HCT116 (cell line): ENCODE measurements at regions not wholly inside any gene's neighbourhood (a gene's known extent, or its start where the extent isn't known, plus 50 kb on each side); places are given as distances from the start of the nearest gene placed in this dataset.

Experiments used
- ATAC-seq: fragments of 200-7000 bp; cut with Tn5 transposase; 2 replicates; pipeline ENCODE4 v1.9.1; 2020; ENCODE audit warnings: mild to moderate bottlenecking, moderate library complexity
- BruUV-seq: library from RNA; stranded (reverse); fragments of 400-500 nt; replicated peaks from 2 replicates; lab custom pipeline; 2021; lab: Mats Ljungman, UMichigan
- CTCF ChIA-PET: fragments of 300-600 bp; sonication (Branson Sonifier 250); formaldehyde crosslinking; loops from one replicate; lab custom pipeline; 2021; ENCODE audit warnings: antibody characterized with exemption; lab: Charles Lee
- POLR2A ChIA-PET: fragments of 300-600, 350-600 bp; sonication (Branson Sonifier 250); formaldehyde crosslinking; loops from one replicate; lab custom pipeline; 2021; ENCODE audit warnings: antibody characterized with exemption; lab: Charles Lee
- RAD21 ChIA-PET, 2 experiments: fragments of 300-600 bp; sonication (Branson Sonifier 250); formaldehyde crosslinking; loops; one replicate each; lab custom pipeline; 2023; ENCODE audit warnings: low total read pairs in 2 of 2; ENCODE audit not compliant: uncharacterized antibody in 2 of 2, unreplicated experiment in 2 of 2, low non-redundant PET in 1 of 2; lab: Charles Lee
- DNase-seq: peaks from one replicate; pipeline ENCODE4 v3.0.0-alpha.2; 2010; ENCODE audit warnings: low read depth, low spot score
- H2AFZ ChIP-seq: fragments of 200-600 bp; shearing (Covaris generic), sonication (generic); 2 replicates; pipeline ENCODE4 v1.6.1; 2017; ENCODE audit warnings: low read depth, mixed run types, mixed read lengths, antibody characterized with exemption, low read length; ENCODE audit not compliant: poor library complexity, severe bottlenecking
- H3K27ac ChIP-seq: 2 replicates; pipeline ENCODE4 v1.5.1; 2012; ENCODE audit warnings: low read depth, low read length
- H3K27me3 ChIP-seq: fragments of 200-600 bp; sonication (generic); 2 replicates; pipeline ENCODE4 v1.6.1; 2016; ENCODE audit warnings: mixed run types, low read length, mixed read lengths; ENCODE audit not compliant: insufficient read depth
- H3K36me3 ChIP-seq, 2 experiments: fragments of 200-500 bp in 1 of 2; fragments of 200-600 bp in 1 of 2; sonication (Bioruptor generic) in 1 of 2; sonication (generic) in 1 of 2; 2 replicates each; pipeline versions ENCODE4 v1.5.1 to v1.6.1; 2014 to 2016; ENCODE audit warnings: low read length in 2 of 2, inconsistent platforms in 1 of 2, mixed read lengths in 1 of 2, mixed run types in 1 of 2; ENCODE audit not compliant: insufficient read depth in 2 of 2, control insufficient read depth in 1 of 2
- H3K4me1 ChIP-seq, 2 experiments: fragments of 200-600 bp in 1 of 2; sonication (generic) in 1 of 2; 2 replicates each; pipeline versions ENCODE4 v1.5.1 to v1.6.1; 2012 to 2017; ENCODE audit warnings: low read length in 2 of 2, inconsistent platforms in 1 of 2, mild to moderate bottlenecking in 1 of 2, mixed read lengths in 1 of 2, mixed run types in 1 of 2, moderate library complexity in 1 of 2; ENCODE audit not compliant: insufficient read depth in 2 of 2, control insufficient read depth in 1 of 2
- H3K4me2 ChIP-seq: fragments of 200-600 bp; sonication (generic); 2 replicates; pipeline ENCODE4 v1.6.1; 2017; ENCODE audit warnings: mixed run types, low read length, mixed read lengths
- H3K4me3 ChIP-seq, 2 experiments: fragments of 200-600 bp in 1 of 2; sonication (generic) in 1 of 2; replicated peaks in 1 of 2; 2 replicates each; pipeline ENCODE4 v1.5.1; 2011 to 2016; ENCODE audit warnings: low read length in 2 of 2, control low read depth in 1 of 2, low read depth in 1 of 2, mild to moderate bottlenecking in 1 of 2, mixed read lengths in 1 of 2, mixed run types in 1 of 2
- H3K79me2 ChIP-seq: fragments of 200-600 bp; sonication (generic); 2 replicates; pipeline ENCODE4 v1.6.1; 2017; ENCODE audit warnings: mild to moderate bottlenecking, mixed run types, low read length, moderate library complexity, mixed read lengths; ENCODE audit not compliant: insufficient read depth
- H3K9ac ChIP-seq: fragments of 200-600 bp; sonication (generic); 2 replicates; pipeline ENCODE4 v1.6.1; 2016; ENCODE audit warnings: low read length, mixed read lengths
- H3K9me2 ChIP-seq: fragments of 200-600 bp; sonication (generic), shearing (Covaris generic); 2 replicates; pipeline ENCODE4 v1.6.1; 2017; ENCODE audit warnings: mixed run types, mild to moderate bottlenecking, moderate library complexity; ENCODE audit not compliant: insufficient read depth
- H3K9me3 ChIP-seq, 2 experiments: fragments of 200-500 bp in 1 of 2; fragments of 200-600 bp in 1 of 2; sonication (Bioruptor generic) in 1 of 2; sonication (generic) in 1 of 2; 2 replicates each; pipeline ENCODE4 v1.6.1; 2014 to 2017; ENCODE audit warnings: low read length in 2 of 2, mixed read lengths in 2 of 2, inconsistent platforms in 1 of 2, low read depth in 1 of 2, mild to moderate bottlenecking in 1 of 2, mixed run types in 1 of 2, moderate library complexity in 1 of 2; ENCODE audit not compliant: control insufficient read depth in 1 of 2, insufficient read depth in 1 of 2
- H4K20me1 ChIP-seq: fragments of 200-600 bp; sonication (generic), shearing (Covaris generic); 2 replicates; pipeline ENCODE4 v1.6.1; 2017; ENCODE audit warnings: mixed run types, mild to moderate bottlenecking, moderate library complexity; ENCODE audit not compliant: insufficient read depth
- CBX3 ChIP-seq: IDR thresholded peaks from 2 replicates; pipeline ENCODE4 v1.6.1; 2012; ENCODE audit warnings: low read depth
- CEBPB ChIP-seq: IDR thresholded peaks from 2 replicates; pipeline ENCODE4 v1.6.1; 2012; ENCODE audit warnings: low read depth
- EZH2phosphoT487 ChIP-seq: fragments of 200-600 bp; IDR thresholded peaks from 2 replicates; pipeline ENCODE4 v1.6.1; 2018; ENCODE audit warnings: antibody characterized with exemption, borderline replicate concordance
- FOSL1 ChIP-seq: IDR thresholded peaks from 2 replicates; pipeline ENCODE4 v1.6.1; 2012; ENCODE audit warnings: low read depth
- JUND ChIP-seq: IDR thresholded peaks from 2 replicates; pipeline ENCODE4 v1.6.1; 2012
- POLR2AphosphoS5 ChIP-seq: IDR thresholded peaks from 2 replicates; pipeline ENCODE4 v1.6.1; 2011; ENCODE audit warnings: mild to moderate bottlenecking, low read depth, low read length, moderate library complexity
- RAD21 ChIP-seq: IDR thresholded peaks from 2 replicates; pipeline ENCODE4 v1.6.1; 2012; ENCODE audit warnings: low read depth, mild to moderate bottlenecking
- SP1 ChIP-seq: IDR thresholded peaks from 2 replicates; pipeline ENCODE4 v1.6.1; 2012; ENCODE audit warnings: low read depth
- ZBTB33 ChIP-seq: IDR thresholded peaks from 2 replicates; pipeline ENCODE4 v1.6.1; 2011; ENCODE audit warnings: mild to moderate bottlenecking, low read length, moderate library complexity; ENCODE audit not compliant: insufficient replicate concordance; ENCODE audit errors: extremely low read depth
- ZNF274 ChIP-seq: fragments of 200-500 bp; sonication (Bioruptor generic); IDR thresholded peaks from 2 replicates; pipeline ENCODE4 v1.6.1; 2014; ENCODE audit warnings: mild to moderate bottlenecking, low read depth, low read length, inconsistent platforms
- intact Hi-C: fragments of 100-400 bp; cut with micrococcal nuclease; formaldehyde crosslinking; loops from 2 replicates; pipeline ENCODE4 v1.10.0; 2022
- TF ChIP-seq, protein P1 (sequence below): IDR thresholded peaks from 2 replicates; pipeline ENCODE4 v1.6.1; 2012; ENCODE audit warnings: low read depth
- TF ChIP-seq, protein P2 (sequence below), 3 experiments: fragments of 200-600 bp in 1 of 3; sonication (generic) in 1 of 3; IDR thresholded peaks in 2 of 3; conservative IDR thresholded peaks in 1 of 3; 2 replicates each; pipeline ENCODE4 v1.5.1; 2012 to 2017; ENCODE audit warnings: low read depth in 2 of 3, low read length in 2 of 3, antibody characterized with exemption in 1 of 3, borderline replicate concordance in 1 of 3, control low read depth in 1 of 3, mild to moderate bottlenecking in 1 of 3, mixed read lengths in 1 of 3, mixed run types in 1 of 3, moderate library complexity in 1 of 3; ENCODE audit not compliant: insufficient read depth in 1 of 3
- TF ChIP-seq, protein P3 (sequence below): IDR thresholded peaks from 2 replicates; pipeline ENCODE4 v1.6.1; 2012

GRCh38 chr18:39751921-39752320 is 2186.3 kb upstream of the CELF4 start:
- TF ChIP-seq CBX3 (no peak), FOSL1 (no peak), SP1 (no peak), EZH2phosphoT487 (no peak), ZBTB33 (no peak), JUND (no peak), CEBPB (no peak), RAD21 (no peak), ZNF274 (no peak), POLR2AphosphoS5 (no peak)
- TF ChIP-seq, protein P1, sequence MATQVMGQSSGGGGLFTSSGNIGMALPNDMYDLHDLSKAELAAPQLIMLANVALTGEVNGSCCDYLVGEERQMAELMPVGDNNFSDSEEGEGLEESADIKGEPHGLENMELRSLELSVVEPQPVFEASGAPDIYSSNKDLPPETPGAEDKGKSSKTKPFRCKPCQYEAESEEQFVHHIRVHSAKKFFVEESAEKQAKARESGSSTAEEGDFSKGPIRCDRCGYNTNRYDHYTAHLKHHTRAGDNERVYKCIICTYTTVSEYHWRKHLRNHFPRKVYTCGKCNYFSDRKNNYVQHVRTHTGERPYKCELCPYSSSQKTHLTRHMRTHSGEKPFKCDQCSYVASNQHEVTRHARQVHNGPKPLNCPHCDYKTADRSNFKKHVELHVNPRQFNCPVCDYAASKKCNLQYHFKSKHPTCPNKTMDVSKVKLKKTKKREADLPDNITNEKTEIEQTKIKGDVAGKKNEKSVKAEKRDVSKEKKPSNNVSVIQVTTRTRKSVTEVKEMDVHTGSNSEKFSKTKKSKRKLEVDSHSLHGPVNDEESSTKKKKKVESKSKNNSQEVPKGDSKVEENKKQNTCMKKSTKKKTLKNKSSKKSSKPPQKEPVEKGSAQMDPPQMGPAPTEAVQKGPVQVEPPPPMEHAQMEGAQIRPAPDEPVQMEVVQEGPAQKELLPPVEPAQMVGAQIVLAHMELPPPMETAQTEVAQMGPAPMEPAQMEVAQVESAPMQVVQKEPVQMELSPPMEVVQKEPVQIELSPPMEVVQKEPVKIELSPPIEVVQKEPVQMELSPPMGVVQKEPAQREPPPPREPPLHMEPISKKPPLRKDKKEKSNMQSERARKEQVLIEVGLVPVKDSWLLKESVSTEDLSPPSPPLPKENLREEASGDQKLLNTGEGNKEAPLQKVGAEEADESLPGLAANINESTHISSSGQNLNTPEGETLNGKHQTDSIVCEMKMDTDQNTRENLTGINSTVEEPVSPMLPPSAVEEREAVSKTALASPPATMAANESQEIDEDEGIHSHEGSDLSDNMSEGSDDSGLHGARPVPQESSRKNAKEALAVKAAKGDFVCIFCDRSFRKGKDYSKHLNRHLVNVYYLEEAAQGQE, result no peak
- TF ChIP-seq, protein P2, sequence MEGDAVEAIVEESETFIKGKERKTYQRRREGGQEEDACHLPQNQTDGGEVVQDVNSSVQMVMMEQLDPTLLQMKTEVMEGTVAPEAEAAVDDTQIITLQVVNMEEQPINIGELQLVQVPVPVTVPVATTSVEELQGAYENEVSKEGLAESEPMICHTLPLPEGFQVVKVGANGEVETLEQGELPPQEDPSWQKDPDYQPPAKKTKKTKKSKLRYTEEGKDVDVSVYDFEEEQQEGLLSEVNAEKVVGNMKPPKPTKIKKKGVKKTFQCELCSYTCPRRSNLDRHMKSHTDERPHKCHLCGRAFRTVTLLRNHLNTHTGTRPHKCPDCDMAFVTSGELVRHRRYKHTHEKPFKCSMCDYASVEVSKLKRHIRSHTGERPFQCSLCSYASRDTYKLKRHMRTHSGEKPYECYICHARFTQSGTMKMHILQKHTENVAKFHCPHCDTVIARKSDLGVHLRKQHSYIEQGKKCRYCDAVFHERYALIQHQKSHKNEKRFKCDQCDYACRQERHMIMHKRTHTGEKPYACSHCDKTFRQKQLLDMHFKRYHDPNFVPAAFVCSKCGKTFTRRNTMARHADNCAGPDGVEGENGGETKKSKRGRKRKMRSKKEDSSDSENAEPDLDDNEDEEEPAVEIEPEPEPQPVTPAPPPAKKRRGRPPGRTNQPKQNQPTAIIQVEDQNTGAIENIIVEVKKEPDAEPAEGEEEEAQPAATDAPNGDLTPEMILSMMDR (IDR thresholded peaks at IDR 0.05 in 2 of 3, conservative IDR thresholded peaks at IDR 0.05 in 1 of 3; ENCODE audit: borderline replicate concordance in 1 of 3, insufficient read depth in 1 of 3, low read depth in 2 of 3, low read length in 2 of 3), result no peak
- TF ChIP-seq, protein P3, sequence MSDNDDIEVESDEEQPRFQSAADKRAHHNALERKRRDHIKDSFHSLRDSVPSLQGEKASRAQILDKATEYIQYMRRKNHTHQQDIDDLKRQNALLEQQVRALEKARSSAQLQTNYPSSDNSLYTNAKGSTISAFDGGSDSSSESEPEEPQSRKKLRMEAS, result no peak
- TF ChIP-seq, all 23 proteins: peak for 0
- ATAC-seq, result no peak
- Histone ChIP-seq H3K4me2 (no peak overlapping the region), H3K27me3 (no peaks in the 10 kb centered on the region), H4K20me1 (no peaks in the 10 kb centered on the region), H3K36me3 (no peaks in the 10 kb centered on the region), H3K79me2 (peaks cover 3% of the 10 kb centered on the region; the same call in 1 of the 2 replicates), H3K9me2 (no peaks in the 10 kb centered on the region), H3K4me1 (no peaks in the 10 kb centered on the region), H3K27ac (no peak overlapping the region), H3K9me3 (peaks cover 3 to 8% of the 10 kb centered on the region in 2 experiments; a peak in 1 of 4 replicates), H2AFZ (no peak overlapping the region), H3K4me3 (no peak overlapping the region), H3K9ac (no peak overlapping the region)
- BruUV-seq, result no TSS peak
- ChIA-PET POLR2A (no interaction called here), CTCF (no interaction called here), RAD21 (no interaction called here)
- intact Hi-C loops, result no loop called here
- no peak for DNase-seq
